ENCODE measurements at regions not wholly inside any gene's neighbourhood (a gene's known extent, or its start where the extent isn't known, plus 50 kb on each side); places are given as distances from the start of the nearest gene placed in this dataset.
A peak's percentile ranks its signal among the peaks of the same experiment; 100 is the strongest.

GRCh38 chr14:50014809-50015430 is 101.5 kb downstream of the VCPKMT start:
- no peaks in the 10 kb centered on the region for H3K27me3 ChIP-seq
- WGBS, 2 donors = 62 to 65% methylated on average over 2 of the region's 2 CpGs
- peaks cover 0 to 31% (median 4%) of the 10 kb centered on the region in 3 donors for H3K4me1 ChIP-seq
- TF ChIP-seq POLR2A (IDR thresholded peaks at IDR 0.05) (no peak), CTCF (IDR thresholded peaks at IDR 0.05) (no peak)
- H3K9me3 ChIP-seq = peaks cover 0 to under 1% (median 0%) of the 10 kb centered on the region in 3 donors
- H3K36me3 ChIP-seq = no peaks in the 10 kb centered on the region
- no peak overlapping the region for H3K27ac ChIP-seq
- intact Hi-C loops (cut with DNase I) = no loop called here
- no peak overlapping the region for H3K4me3 ChIP-seq
- no peak for DNase-seq

GRCh38 chr14:50015716-50016115 is 100.7 kb downstream of the VCPKMT start:
- DNase-seq = no peak
- H3K27me3 ChIP-seq = no peaks in the 10 kb centered on the region
- no peak overlapping the region for H3K27ac ChIP-seq
- intact Hi-C loops (cut with DNase I) = no loop called here
- peaks cover 0 to 6% (median 5%) of the 10 kb centered on the region in 3 donors for H3K9me3 ChIP-seq
- H3K4me3 ChIP-seq = no peak overlapping the region
- TF ChIP-seq CTCF (IDR thresholded peaks at IDR 0.05) = no peak
- WGBS, 2 donors = 89 to 100% methylated on average over 2 to 3 of the region's 3 CpGs
- H3K36me3 ChIP-seq = no peaks in the 10 kb centered on the region
- H3K4me1 ChIP-seq = peaks cover 0 to 24% (median 4%) of the 10 kb centered on the region in 3 donors

- Histone ChIP-seq H3K36me3 (no peaks in the 10 kb centered on the region), H3K4me1 (peaks cover 0 to 23% (median 4%) of the 10 kb centered on the region in 3 donors), H3K27ac (peak overlapping the region in 2 of 4 donors; percentile 2 to 22), H3K4me3 (no peak overlapping the region), H3K9me3 (peaks cover 0 to 6% (median 5%) of the 10 kb centered on the region in 3 donors), H3K27me3 (no peaks in the 10 kb centered on the region)
- no peak for DNase-seq
- TF ChIP-seq POLR2A (IDR thresholded peaks at IDR 0.05) (no peak), CTCF (IDR thresholded peaks at IDR 0.05) (no peak)
- intact Hi-C loops (cut with DNase I) = no loop called here
- WGBS, 2 donors = 46 to 57% methylated on average over 6 to 10 of the region's 10 CpGs
These were observed 98.0 kb downstream of the VCPKMT start for GRCh38 chr14:50018201-50018932.

- peaks cover 0 to 6% (median 5%) of the 10 kb centered on the region in 3 donors for H3K9me3 ChIP-seq
- no peaks in the 10 kb centered on the region for H3K27me3 ChIP-seq
- H3K4me3 ChIP-seq = no peak overlapping the region
- WGBS, 2 donors = 61 to 81% methylated on average over 2 of the region's 2 CpGs
- H3K4me1 ChIP-seq = peaks cover 4 to 28% (median 4%) of the 10 kb centered on the region in 3 donors
- no peak for DNase-seq
- no peak for TF ChIP-seq POLR2A (IDR thresholded peaks at IDR 0.05)
- no peak for TF ChIP-seq CTCF (IDR thresholded peaks at IDR 0.05)
- peak overlapping the region in 1 of 4 donors; percentile 22 for H3K27ac ChIP-seq
- intact Hi-C loops (cut with DNase I) = no loop called here
- no peaks in the 10 kb centered on the region for H3K36me3 ChIP-seq
These were observed 97.5 kb downstream of the VCPKMT start for GRCh38 chr14:50018933-50019210.

GRCh38 chr14:50020184-50020583 is 96.2 kb downstream of the VCPKMT start:
- DNase-seq = no peak
- H3K9me3 ChIP-seq = peaks cover 0 to 6% (median 5%) of the 10 kb centered on the region in 3 donors
- no peaks in the 10 kb centered on the region for H3K36me3 ChIP-seq
- H3K27me3 ChIP-seq = no peaks in the 10 kb centered on the region
- H3K4me1 ChIP-seq = peaks cover 4 to 38% (median 4%) of the 10 kb centered on the region in 3 donors
- intact Hi-C loops (cut with DNase I) = no loop called here
- no peak overlapping the region for H3K4me3 ChIP-seq
- TF ChIP-seq POLR2A (IDR thresholded peaks at IDR 0.05) = no peak
- no peak for TF ChIP-seq CTCF (IDR thresholded peaks at IDR 0.05)
- no peak overlapping the region for H3K27ac ChIP-seq

All from esophagus squamous epithelium (tissue), 5 donors.